H9 (cell line): ENCODE measurements at regions not wholly inside any gene's neighbourhood (a gene's known extent, or its start where the extent isn't known, plus 50 kb on each side); places are given as distances from the start of the nearest gene placed in this dataset.

Experiments
- DNase-seq: peaks from one replicate; pipeline ENCODE4 v3.0.0-alpha.2; 2017
- H2AFZ ChIP-seq: one replicate; pipeline ENCODE4 v1.6.1; 2013; ENCODE audit warnings: mild to moderate bottlenecking, low read length, control low read depth, moderate library complexity
- H2AK5ac ChIP-seq: 2 replicates; pipeline ENCODE4 v1.6.1; 2013; ENCODE audit warnings: low read length, control low read depth, mixed read lengths; ENCODE audit not compliant: insufficient read length
- H2BK120ac ChIP-seq: one replicate; pipeline ENCODE4 v1.6.1; 2013; ENCODE audit warnings: low read depth, mild to moderate bottlenecking, low read length, control low read depth, inconsistent platforms; ENCODE audit not compliant: poor library complexity, severe bottlenecking
- H2BK12ac ChIP-seq: 2 replicates; pipeline ENCODE4 v1.6.1; 2013; ENCODE audit warnings: low read length, control low read depth, mixed read lengths, low read depth; ENCODE audit not compliant: insufficient read length
- H2BK15ac ChIP-seq: 2 replicates; pipeline ENCODE4 v1.6.1; 2013; ENCODE audit warnings: low read depth, low read length, control low read depth
- H2BK20ac ChIP-seq: one replicate; pipeline ENCODE4 v1.6.1; 2013; ENCODE audit warnings: low read depth, mild to moderate bottlenecking, low read length, control low read depth, inconsistent platforms; ENCODE audit not compliant: poor library complexity, severe bottlenecking
- H2BK5ac ChIP-seq: 2 replicates; pipeline ENCODE4 v1.6.1; 2013; ENCODE audit warnings: low read length, control low read depth, mixed read lengths; ENCODE audit not compliant: insufficient read length
- H3K14ac ChIP-seq: 2 replicates; pipeline ENCODE4 v1.6.1; 2013; ENCODE audit warnings: low read length, control low read depth; ENCODE audit not compliant: insufficient read depth
- H3K18ac ChIP-seq: 2 replicates; pipeline ENCODE4 v1.6.1; 2013; ENCODE audit warnings: low read depth, mild to moderate bottlenecking, mixed read lengths, low read length, control low read depth; ENCODE audit not compliant: insufficient read length
- H3K23ac ChIP-seq: 2 replicates; pipeline ENCODE4 v1.6.1; 2013; ENCODE audit warnings: low read length, control low read depth, mixed read lengths, low read depth; ENCODE audit not compliant: insufficient read length
- H3K23me2 ChIP-seq: 2 replicates; pipeline ENCODE4 v1.6.1; 2013; ENCODE audit warnings: low read depth, mild to moderate bottlenecking, mixed read lengths, low read length, control low read depth; ENCODE audit not compliant: insufficient read length, poor library complexity, severe bottlenecking
- H3K27ac ChIP-seq: 2 replicates; pipeline ENCODE4 v1.5.1; 2013; ENCODE audit warnings: low read length, control low read depth, mixed read lengths, low read depth; ENCODE audit not compliant: insufficient read length
- H3K27me3 ChIP-seq: 2 replicates; pipeline ENCODE4 v1.6.1; 2013; ENCODE audit warnings: low read length, control low read depth, inconsistent platforms; ENCODE audit not compliant: insufficient read depth
- H3K4ac ChIP-seq: 2 replicates; pipeline ENCODE4 v1.6.1; 2013; ENCODE audit warnings: low read depth, mild to moderate bottlenecking, control low read depth, inconsistent platforms, low read length, moderate library complexity
- H3K4me1 ChIP-seq: 2 replicates; pipeline ENCODE4 v1.6.1; 2013; ENCODE audit warnings: low read length, control low read depth, inconsistent platforms; ENCODE audit not compliant: insufficient read depth
- H3K4me2 ChIP-seq: 2 replicates; pipeline ENCODE4 v1.6.1; 2013; ENCODE audit warnings: low read length, control low read depth, mixed read lengths; ENCODE audit not compliant: insufficient read length, insufficient read depth
- H3K56ac ChIP-seq: 2 replicates; pipeline ENCODE4 v1.6.1; 2013; ENCODE audit warnings: low read depth, mild to moderate bottlenecking, mixed read lengths, low read length, control low read depth; ENCODE audit not compliant: insufficient read length
- H3K79me1 ChIP-seq: 2 replicates; pipeline ENCODE4 v1.6.1; 2013; ENCODE audit warnings: low read depth, mild to moderate bottlenecking, moderate library complexity, low read length, control low read depth, inconsistent platforms; ENCODE audit not compliant: insufficient read depth, poor library complexity, severe bottlenecking
- H3K79me2 ChIP-seq: 2 replicates; pipeline ENCODE4 v1.6.1; 2013; ENCODE audit warnings: low read length, control low read depth, inconsistent platforms; ENCODE audit not compliant: insufficient read depth
- H3K9ac ChIP-seq: 2 replicates; pipeline ENCODE4 v1.6.1; 2013; ENCODE audit warnings: low read length, control low read depth, mixed read lengths; ENCODE audit not compliant: insufficient read length; ENCODE audit errors: extremely low read depth
- H3K9me3 ChIP-seq: one replicate; pipeline ENCODE4 v1.6.1; 2013; ENCODE audit warnings: low read depth, low read length, inconsistent platforms; ENCODE audit not compliant: control insufficient read depth
- H3T11ph ChIP-seq: one replicate; pipeline ENCODE4 v1.6.1; 2013; ENCODE audit warnings: mild to moderate bottlenecking, low read length, control low read depth, inconsistent platforms
- H4K20me1 ChIP-seq: one replicate; pipeline ENCODE4 v1.6.1; 2013; ENCODE audit not compliant: control insufficient read depth, insufficient read length, insufficient read depth
- H4K5ac ChIP-seq: 2 replicates; pipeline ENCODE4 v1.6.1; 2013; ENCODE audit warnings: low read depth, mild to moderate bottlenecking, mixed read lengths, low read length, control low read depth; ENCODE audit not compliant: insufficient read length
- H4K8ac ChIP-seq: replicated peaks from 2 replicates; pipeline ENCODE4 v1.6.1; 2013; ENCODE audit warnings: low read length, control low read depth, mixed read lengths, low read depth; ENCODE audit not compliant: insufficient read length
- H4K91ac ChIP-seq: 2 replicates; pipeline ENCODE4 v1.6.1; 2013; ENCODE audit warnings: low read depth, mild to moderate bottlenecking, moderate library complexity, mixed read lengths, low read length, control low read depth; ENCODE audit not compliant: insufficient read length
- H3K27ac Mint-ChIP-seq, 3 experiments: 2 replicates in 2 of 3; 3 replicates in 1 of 3; pipeline ENCODE4 v1.8.0; 2020 to 2021; ENCODE audit warnings: mixed read lengths in 3 of 3, mild to moderate bottlenecking in 1 of 3, moderate library complexity in 1 of 3
- H3K27me3 Mint-ChIP-seq: 2 replicates; pipeline ENCODE4 v1.8.0; 2021; ENCODE audit warnings: low read depth, mild to moderate bottlenecking, moderate library complexity, mixed read lengths
- H3K36me3 Mint-ChIP-seq, 3 experiments: 2 replicates in 2 of 3; 3 replicates in 1 of 3; pipeline ENCODE4 v1.8.0; 2020 to 2021; ENCODE audit warnings: low read depth in 3 of 3, mixed read lengths in 3 of 3; ENCODE audit not compliant: insufficient read depth in 1 of 3
- H3K4me1 Mint-ChIP-seq, 2 experiments: 2 replicates each; pipeline ENCODE4 v1.8.0; 2020; ENCODE audit warnings: mixed read lengths in 2 of 2
- H3K4me3 Mint-ChIP-seq, 2 experiments: 2 replicates in 1 of 2; 3 replicates in 1 of 2; pipeline ENCODE4 v1.8.0; 2020 to 2021; ENCODE audit warnings: mild to moderate bottlenecking in 2 of 2, mixed read lengths in 2 of 2, moderate library complexity in 1 of 2
- H3K9me3 Mint-ChIP-seq, 2 experiments: 2 replicates in 1 of 2; 3 replicates in 1 of 2; pipeline ENCODE4 v1.8.0; 2020; ENCODE audit warnings: mild to moderate bottlenecking in 2 of 2, mixed read lengths in 2 of 2, moderate library complexity in 1 of 2
- CTCF ChIP-seq: fragments of 200-600 bp; sonication (generic); conservative IDR thresholded peaks from 3 replicates; pipeline ENCODE4 v1.8.0; 2021; ENCODE audit warnings: antibody characterized with exemption, mild to moderate bottlenecking
- WGBS: extraction: QIAGEN DNeasy Blood & Tissue Kit; methylation state at CpG from one replicate; pipeline ENCODE4 v1.1.7; 2013; ENCODE audit warnings: missing lambda C conversion rate, low lambda C conversion rate, mixed read lengths; ENCODE audit not compliant: insufficient read length; ENCODE audit errors: extremely low coverage; 5-methylcytosine and 5-hydroxymethylcytosine counted together

GRCh38 chr2:160956243-160956802, 203.9 kb upstream of the TANK start:
- Mint-ChIP-seq H3K9me3 (peaks cover 0 to 2% of the 10 kb centered on the region in 2 experiments; a peak in 1 of 5 replicates), H3K27me3 (no peaks in the 10 kb centered on the region), H3K4me1 (peaks cover 5 to 6% of the 10 kb centered on the region in 2 experiments), H3K36me3 (0 out of 7 replicates have a peak, but pooled peaks cover 0 to 6% (median 0%) of the 10 kb centered on the region in 3 experiments), H3K27ac (no peak overlapping the region), H3K4me3 (no peak overlapping the region)
- Histone ChIP-seq H3K27ac (no peak overlapping the region), H3K27me3 (peaks cover 3% of the 10 kb centered on the region; the same call in 1 of the 2 replicates), H3K4me2 (no peak overlapping the region), H3K23me2 (no peaks in the 10 kb centered on the region), H3T11ph (no peak overlapping the region), H3K79me2 (no peaks in the 10 kb centered on the region), H4K20me1 (no peaks in the 10 kb centered on the region), H2BK5ac (no peak overlapping the region), H3K4ac (no peak overlapping the region), H3K56ac (no peak overlapping the region), H4K5ac (no peak overlapping the region), H3K23ac (no peak overlapping the region), H3K4me1 (no peaks in the 10 kb centered on the region), H3K9ac (no peak overlapping the region), H3K79me1 (no peaks in the 10 kb centered on the region), H2AFZ (no peak overlapping the region), H3K14ac (no peak overlapping the region), H2BK120ac (no peak overlapping the region), H3K18ac (no peak overlapping the region), H2BK15ac (no peak overlapping the region), H2AK5ac (no peak overlapping the region), H2BK12ac (no peak overlapping the region), H2BK20ac (no peak overlapping the region), H4K8ac (no peak overlapping the region), H4K91ac (no peak overlapping the region), H3K9me3 (no peaks in the 10 kb centered on the region)
- DNase-seq: no peak
- WGBS: no CpG with 5 or more reads among the region's 6 CpGs
- no peak for TF ChIP-seq CTCF
